ENCODE measurements at regions not wholly inside any gene's neighbourhood (a gene's known extent, or its start where the extent isn't known, plus 50 kb on each side); places are given as distances from the start of the nearest gene placed in this dataset.

DNA sequence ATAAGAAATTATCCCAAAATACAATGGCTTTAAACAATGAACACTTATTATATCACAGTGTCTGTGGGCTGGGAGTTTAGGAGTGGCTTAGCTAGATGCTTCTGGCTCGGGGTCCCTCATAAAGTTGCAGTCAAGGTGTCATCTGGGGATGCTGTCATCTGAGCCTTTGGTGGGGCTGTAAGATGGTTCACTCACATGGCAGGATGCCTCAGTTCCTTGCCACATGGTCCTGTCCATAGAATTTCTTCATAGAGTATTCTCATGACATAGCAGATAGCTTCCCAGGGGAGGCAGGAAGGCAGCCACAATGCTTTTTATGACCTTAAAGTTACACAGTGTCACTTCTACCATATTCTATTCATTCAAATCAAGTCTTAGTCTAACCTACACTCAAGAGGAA, 51.2 kb upstream of the HMHB1 start:
- TF ChIP-seq, protein P1, sequence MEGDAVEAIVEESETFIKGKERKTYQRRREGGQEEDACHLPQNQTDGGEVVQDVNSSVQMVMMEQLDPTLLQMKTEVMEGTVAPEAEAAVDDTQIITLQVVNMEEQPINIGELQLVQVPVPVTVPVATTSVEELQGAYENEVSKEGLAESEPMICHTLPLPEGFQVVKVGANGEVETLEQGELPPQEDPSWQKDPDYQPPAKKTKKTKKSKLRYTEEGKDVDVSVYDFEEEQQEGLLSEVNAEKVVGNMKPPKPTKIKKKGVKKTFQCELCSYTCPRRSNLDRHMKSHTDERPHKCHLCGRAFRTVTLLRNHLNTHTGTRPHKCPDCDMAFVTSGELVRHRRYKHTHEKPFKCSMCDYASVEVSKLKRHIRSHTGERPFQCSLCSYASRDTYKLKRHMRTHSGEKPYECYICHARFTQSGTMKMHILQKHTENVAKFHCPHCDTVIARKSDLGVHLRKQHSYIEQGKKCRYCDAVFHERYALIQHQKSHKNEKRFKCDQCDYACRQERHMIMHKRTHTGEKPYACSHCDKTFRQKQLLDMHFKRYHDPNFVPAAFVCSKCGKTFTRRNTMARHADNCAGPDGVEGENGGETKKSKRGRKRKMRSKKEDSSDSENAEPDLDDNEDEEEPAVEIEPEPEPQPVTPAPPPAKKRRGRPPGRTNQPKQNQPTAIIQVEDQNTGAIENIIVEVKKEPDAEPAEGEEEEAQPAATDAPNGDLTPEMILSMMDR (IDR thresholded peaks at IDR 0.05; ENCODE audit: low read length): no peak
- no peak for TF ChIP-seq EZH2 (optimal IDR thresholded peaks at IDR 0.05; ENCODE audit: low read depth, low read length)
- no peak for TF ChIP-seq EZH2phosphoT487 (IDR thresholded peaks at IDR 0.05; ENCODE audit: low read length)

All from MM.1S (cell line).